WTC11 (cell line): ENCODE measurements at regions not wholly inside any gene's neighbourhood (a gene's known extent, or its start where the extent isn't known, plus 50 kb on each side); places are given as distances from the start of the nearest gene placed in this dataset.

Experiments
- CREB1 ChIP-seq: sonication (generic); formaldehyde crosslinking; IDR thresholded peaks from 2 replicates; pipeline ENCODE4 v1.8.0; 2023; ENCODE audit warnings: mild to moderate bottlenecking, missing genetic modification reagents
- CTCF ChIP-seq: fragments of 200-600 bp; IDR thresholded peaks from 2 replicates; pipeline ENCODE4 v1.8.0; 2022; ENCODE audit warnings: antibody characterized with exemption
- GABPB1 ChIP-seq: sonication (generic); formaldehyde crosslinking; IDR thresholded peaks from 2 replicates; pipeline ENCODE4 v1.8.1; 2023; ENCODE audit warnings: mild to moderate bottlenecking, missing genetic modification reagents

- no peak for TF ChIP-seq CTCF
- TF ChIP-seq GABPB1 (CRISPR knock-in tag), result no peak
- TF ChIP-seq CREB1 (CRISPR knock-in tag), result no peak
Measured at GRCh38 chr10:9596368-9596920, 1421.2 kb upstream of the CELF2 start.
